HL-60 (cell line): ENCODE measurements at regions not wholly inside any gene's neighbourhood (a gene's known extent, or its start where the extent isn't known, plus 50 kb on each side); places are given as distances from the start of the nearest gene placed in this dataset.

Source experiments
- DNase-seq, 2 experiments: peaks; one replicate each; pipeline ENCODE4 v3.0.0-alpha.2; 2010 to 2020; ENCODE audit warnings: low read depth in 1 of 2, low spot score in 1 of 2
- H3K27ac ChIP-seq: fragments of 250-450 bp; sonication (Bioruptor Pico); replicated peaks from 2 replicates; pipeline ENCODE4 v1.5.1; 2020; ENCODE audit warnings: mild to moderate bottlenecking, moderate library complexity
- H3K27me3 ChIP-seq: fragments of 250-450 bp; sonication (Bioruptor Pico); 2 replicates; pipeline ENCODE4 v1.5.1; 2021; ENCODE audit warnings: mild to moderate bottlenecking, moderate library complexity; ENCODE audit not compliant: insufficient read depth, poor library complexity, severe bottlenecking
- H3K4me3 ChIP-seq: replicated peaks from 2 replicates; pipeline ENCODE4 v1.5.1; 2011; ENCODE audit warnings: mild to moderate bottlenecking, control low read depth, low read length; ENCODE audit not compliant: insufficient read depth
- GABPA ChIP-seq: IDR thresholded peaks from 2 replicates; pipeline ENCODE4 v1.6.1; 2012; ENCODE audit warnings: low read depth
- POLR2AphosphoS5 ChIP-seq: IDR thresholded peaks from 2 replicates; pipeline ENCODE4 v1.6.1; 2012; ENCODE audit warnings: low read depth
- SPI1 ChIP-seq: IDR thresholded peaks from 2 replicates; pipeline ENCODE4 v1.6.1; 2012; ENCODE audit warnings: low read depth, mild to moderate bottlenecking, borderline replicate concordance
- TF ChIP-seq, protein P1 (sequence below): IDR thresholded peaks from 2 replicates; pipeline ENCODE4 v1.6.1; 2012; ENCODE audit warnings: low read depth; ENCODE audit not compliant: insufficient replicate concordance
- TF ChIP-seq, protein P2 (sequence below): IDR thresholded peaks from one replicate; pipeline ENCODE4 v1.5.1; 2011; ENCODE audit warnings: low read length, control low read depth, inconsistent platforms; ENCODE audit not compliant: insufficient read depth

DNA sequence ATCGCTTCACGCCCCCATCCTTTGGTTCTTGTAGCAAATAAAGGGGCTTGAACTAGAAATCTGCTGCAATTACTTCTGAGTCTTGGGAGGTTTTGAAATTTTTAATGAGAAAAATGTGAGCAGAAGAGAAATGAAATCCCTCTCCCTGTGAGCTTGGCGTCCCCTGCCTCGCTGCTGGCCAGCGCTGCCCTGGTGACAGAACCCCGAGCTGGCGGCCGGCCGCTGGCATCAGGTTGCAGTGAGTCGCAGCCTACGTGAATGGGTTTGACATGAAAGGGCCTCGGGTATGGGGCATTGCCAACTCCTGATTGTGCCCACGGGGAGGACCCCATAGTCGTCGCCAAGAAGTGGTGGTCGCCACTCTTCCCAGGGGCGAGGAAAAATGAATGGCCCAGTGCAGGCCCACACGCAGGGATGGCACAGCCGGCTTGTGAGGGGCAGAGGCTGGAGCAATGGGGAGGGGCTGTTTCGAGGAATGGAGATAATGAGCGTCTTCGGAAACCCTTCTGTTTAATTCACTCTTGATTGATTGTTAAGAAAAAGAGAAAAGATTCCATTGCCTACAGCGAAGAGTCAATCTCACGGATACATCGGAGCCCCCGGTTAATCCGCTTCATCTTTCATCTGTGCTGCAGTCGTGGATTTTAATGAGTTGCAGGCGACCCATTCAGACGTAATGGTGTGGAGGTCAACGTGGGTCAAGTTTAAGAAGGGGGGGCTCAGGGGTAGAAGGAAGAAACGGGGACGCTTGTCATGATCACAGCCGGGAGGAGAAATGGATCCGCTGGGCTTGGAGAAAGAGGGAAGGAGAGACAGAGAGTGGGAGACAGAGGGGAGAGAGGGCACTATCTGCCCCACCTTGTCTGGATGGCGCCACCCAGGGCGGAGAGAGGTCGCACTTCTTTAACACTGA is 380.1 kb downstream of the THBS2 start:
- TF ChIP-seq GABPA (no peak), SPI1 (no peak), POLR2AphosphoS5 (no peak)
- TF ChIP-seq, protein P1, sequence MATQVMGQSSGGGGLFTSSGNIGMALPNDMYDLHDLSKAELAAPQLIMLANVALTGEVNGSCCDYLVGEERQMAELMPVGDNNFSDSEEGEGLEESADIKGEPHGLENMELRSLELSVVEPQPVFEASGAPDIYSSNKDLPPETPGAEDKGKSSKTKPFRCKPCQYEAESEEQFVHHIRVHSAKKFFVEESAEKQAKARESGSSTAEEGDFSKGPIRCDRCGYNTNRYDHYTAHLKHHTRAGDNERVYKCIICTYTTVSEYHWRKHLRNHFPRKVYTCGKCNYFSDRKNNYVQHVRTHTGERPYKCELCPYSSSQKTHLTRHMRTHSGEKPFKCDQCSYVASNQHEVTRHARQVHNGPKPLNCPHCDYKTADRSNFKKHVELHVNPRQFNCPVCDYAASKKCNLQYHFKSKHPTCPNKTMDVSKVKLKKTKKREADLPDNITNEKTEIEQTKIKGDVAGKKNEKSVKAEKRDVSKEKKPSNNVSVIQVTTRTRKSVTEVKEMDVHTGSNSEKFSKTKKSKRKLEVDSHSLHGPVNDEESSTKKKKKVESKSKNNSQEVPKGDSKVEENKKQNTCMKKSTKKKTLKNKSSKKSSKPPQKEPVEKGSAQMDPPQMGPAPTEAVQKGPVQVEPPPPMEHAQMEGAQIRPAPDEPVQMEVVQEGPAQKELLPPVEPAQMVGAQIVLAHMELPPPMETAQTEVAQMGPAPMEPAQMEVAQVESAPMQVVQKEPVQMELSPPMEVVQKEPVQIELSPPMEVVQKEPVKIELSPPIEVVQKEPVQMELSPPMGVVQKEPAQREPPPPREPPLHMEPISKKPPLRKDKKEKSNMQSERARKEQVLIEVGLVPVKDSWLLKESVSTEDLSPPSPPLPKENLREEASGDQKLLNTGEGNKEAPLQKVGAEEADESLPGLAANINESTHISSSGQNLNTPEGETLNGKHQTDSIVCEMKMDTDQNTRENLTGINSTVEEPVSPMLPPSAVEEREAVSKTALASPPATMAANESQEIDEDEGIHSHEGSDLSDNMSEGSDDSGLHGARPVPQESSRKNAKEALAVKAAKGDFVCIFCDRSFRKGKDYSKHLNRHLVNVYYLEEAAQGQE, result no peak
- TF ChIP-seq, protein P2, sequence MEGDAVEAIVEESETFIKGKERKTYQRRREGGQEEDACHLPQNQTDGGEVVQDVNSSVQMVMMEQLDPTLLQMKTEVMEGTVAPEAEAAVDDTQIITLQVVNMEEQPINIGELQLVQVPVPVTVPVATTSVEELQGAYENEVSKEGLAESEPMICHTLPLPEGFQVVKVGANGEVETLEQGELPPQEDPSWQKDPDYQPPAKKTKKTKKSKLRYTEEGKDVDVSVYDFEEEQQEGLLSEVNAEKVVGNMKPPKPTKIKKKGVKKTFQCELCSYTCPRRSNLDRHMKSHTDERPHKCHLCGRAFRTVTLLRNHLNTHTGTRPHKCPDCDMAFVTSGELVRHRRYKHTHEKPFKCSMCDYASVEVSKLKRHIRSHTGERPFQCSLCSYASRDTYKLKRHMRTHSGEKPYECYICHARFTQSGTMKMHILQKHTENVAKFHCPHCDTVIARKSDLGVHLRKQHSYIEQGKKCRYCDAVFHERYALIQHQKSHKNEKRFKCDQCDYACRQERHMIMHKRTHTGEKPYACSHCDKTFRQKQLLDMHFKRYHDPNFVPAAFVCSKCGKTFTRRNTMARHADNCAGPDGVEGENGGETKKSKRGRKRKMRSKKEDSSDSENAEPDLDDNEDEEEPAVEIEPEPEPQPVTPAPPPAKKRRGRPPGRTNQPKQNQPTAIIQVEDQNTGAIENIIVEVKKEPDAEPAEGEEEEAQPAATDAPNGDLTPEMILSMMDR, result no peak
- Histone ChIP-seq H3K4me3 (no peak overlapping the region), H3K27ac (no peak overlapping the region), H3K27me3 (no peaks in the 10 kb centered on the region)
- DNase-seq, result no peak

GRCh38 chr6:168871642-168872315 is 381.9 kb downstream of the THBS2 start:
- H3K27ac ChIP-seq, result no peak overlapping the region
- H3K4me3 ChIP-seq, result no peak overlapping the region
- DNase-seq, result no peak
- no peaks in the 10 kb centered on the region for H3K27me3 ChIP-seq
- TF ChIP-seq, protein P1, result no peak
- TF ChIP-seq SPI1 (no peak), GABPA (no peak), POLR2AphosphoS5 (no peak)
- TF ChIP-seq, protein P2, result no peak

DNA sequence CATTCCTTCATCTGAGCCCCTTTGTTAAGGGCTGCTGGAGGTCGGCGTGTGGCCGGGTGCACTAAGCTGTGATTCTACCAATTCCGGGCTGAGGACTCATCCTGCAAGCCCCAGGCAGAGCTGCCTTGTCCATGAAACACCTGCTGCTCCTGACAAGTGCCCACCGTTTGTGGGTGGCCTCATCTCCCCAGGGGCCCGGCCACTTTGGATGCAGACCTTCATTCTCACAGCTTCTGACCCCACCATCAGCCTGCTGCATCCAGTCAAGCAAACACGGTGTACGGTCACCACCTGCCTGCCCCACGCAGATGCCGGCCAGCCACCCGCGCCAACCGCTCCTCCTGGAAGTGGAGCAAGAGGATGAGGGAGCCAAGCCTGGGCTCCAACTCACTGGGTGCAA is 382.7 kb downstream of the THBS2 start:
- H3K27me3 ChIP-seq, result no peaks in the 10 kb centered on the region

More for the DNA sequence above, 382.7 kb downstream of the THBS2 start:
- no peak for TF ChIP-seq SPI1
- no peak for TF ChIP-seq POLR2AphosphoS5
- TF ChIP-seq, protein P2, result no peak
- TF ChIP-seq, protein P1, result no peak
- no peak for TF ChIP-seq GABPA
- Histone ChIP-seq H3K27ac (no peak overlapping the region), H3K4me3 (no peak overlapping the region)
- DNase-seq, result no peak
